Mucosa of descending colon (tissue), 3 donors: ENCODE measurements at regions not wholly inside any gene's neighbourhood (a gene's known extent, or its start where the extent isn't known, plus 50 kb on each side); places are given as distances from the start of the nearest gene placed in this dataset.

Experiments
- ATAC-seq: fragments of 200-7000 bp; cut with Tn5 transposase; one replicate; pipeline ENCODE4 v1.9.1; 2020; ENCODE audit warnings: mild to moderate bottlenecking, moderate library complexity
- DNase-seq, 3 donors: peaks; one replicate each; pipeline ENCODE4 v3.0.0-alpha.2; 2020
- H3K36me3 ChIP-seq: fragments of 200-600 bp; one replicate; pipeline ENCODE4 v1.8.0; 2021; ENCODE audit warnings: low read depth, mild to moderate bottlenecking
- H3K4me1 ChIP-seq: fragments of 200-600 bp; one replicate; pipeline ENCODE4 v1.8.0; 2021; ENCODE audit warnings: low read depth, mild to moderate bottlenecking
- H3K4me3 ChIP-seq: fragments of 200-600 bp; one replicate; pipeline ENCODE4 v1.8.0; 2021; ENCODE audit warnings: mild to moderate bottlenecking
- H3K9me3 ChIP-seq: fragments of 200-600 bp; one replicate; pipeline ENCODE4 v1.8.0; 2021; ENCODE audit warnings: mild to moderate bottlenecking
- intact Hi-C, 2 donors: fragments of 100-400 bp; cut with DNase I in 1 of 2; cut with micrococcal nuclease in 1 of 2; formaldehyde crosslinking; loops; one replicate each; pipeline versions ENCODE4 v1.11.0 to v1.11.1; 2022; cut with DNase I, micrococcal nuclease
- TF ChIP-seq, protein P1 (sequence below): fragments of 200-600 bp; IDR thresholded peaks from one replicate; pipeline ENCODE4 v1.8.0; 2022; ENCODE audit warnings: antibody characterized with exemption, mild to moderate bottlenecking
- donor health status: DM: no; HTN: no; CAD: no; lungs with moderate emphysema.
- donor health status: DM: no; HTN: no; CAD: no.
- donor health status: DM: no; HTN: yes; CAD: no.

DNA sequence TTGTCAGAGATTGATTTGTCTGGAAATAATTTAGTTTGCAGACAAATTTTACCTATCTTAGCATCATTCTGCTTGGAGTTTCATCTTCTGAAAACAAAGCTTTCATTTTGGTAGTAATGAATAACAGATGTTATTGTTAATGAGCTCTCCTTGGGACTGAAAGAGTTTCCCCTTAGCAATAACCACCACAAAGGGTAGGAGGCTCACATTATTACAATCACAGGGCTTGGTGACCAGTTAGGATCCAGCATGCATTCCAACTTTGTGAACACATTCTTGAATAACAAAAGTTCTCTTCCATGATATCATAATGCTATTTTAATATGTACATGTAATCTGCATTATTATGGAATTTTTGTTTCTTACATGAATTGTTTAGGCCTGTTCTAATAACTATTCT, 148.8 kb upstream of the VWC2 start:
- Histone ChIP-seq H3K4me1 (no peaks in the 10 kb centered on the region), H3K36me3 (no peaks in the 10 kb centered on the region), H3K4me3 (no peak overlapping the region), H3K9me3 (no peaks in the 10 kb centered on the region)
- DNase-seq (no peak), ATAC-seq (no peak)
- intact Hi-C loops: no loop called here
- TF ChIP-seq, protein P1, sequence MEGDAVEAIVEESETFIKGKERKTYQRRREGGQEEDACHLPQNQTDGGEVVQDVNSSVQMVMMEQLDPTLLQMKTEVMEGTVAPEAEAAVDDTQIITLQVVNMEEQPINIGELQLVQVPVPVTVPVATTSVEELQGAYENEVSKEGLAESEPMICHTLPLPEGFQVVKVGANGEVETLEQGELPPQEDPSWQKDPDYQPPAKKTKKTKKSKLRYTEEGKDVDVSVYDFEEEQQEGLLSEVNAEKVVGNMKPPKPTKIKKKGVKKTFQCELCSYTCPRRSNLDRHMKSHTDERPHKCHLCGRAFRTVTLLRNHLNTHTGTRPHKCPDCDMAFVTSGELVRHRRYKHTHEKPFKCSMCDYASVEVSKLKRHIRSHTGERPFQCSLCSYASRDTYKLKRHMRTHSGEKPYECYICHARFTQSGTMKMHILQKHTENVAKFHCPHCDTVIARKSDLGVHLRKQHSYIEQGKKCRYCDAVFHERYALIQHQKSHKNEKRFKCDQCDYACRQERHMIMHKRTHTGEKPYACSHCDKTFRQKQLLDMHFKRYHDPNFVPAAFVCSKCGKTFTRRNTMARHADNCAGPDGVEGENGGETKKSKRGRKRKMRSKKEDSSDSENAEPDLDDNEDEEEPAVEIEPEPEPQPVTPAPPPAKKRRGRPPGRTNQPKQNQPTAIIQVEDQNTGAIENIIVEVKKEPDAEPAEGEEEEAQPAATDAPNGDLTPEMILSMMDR: no peak

DNA sequence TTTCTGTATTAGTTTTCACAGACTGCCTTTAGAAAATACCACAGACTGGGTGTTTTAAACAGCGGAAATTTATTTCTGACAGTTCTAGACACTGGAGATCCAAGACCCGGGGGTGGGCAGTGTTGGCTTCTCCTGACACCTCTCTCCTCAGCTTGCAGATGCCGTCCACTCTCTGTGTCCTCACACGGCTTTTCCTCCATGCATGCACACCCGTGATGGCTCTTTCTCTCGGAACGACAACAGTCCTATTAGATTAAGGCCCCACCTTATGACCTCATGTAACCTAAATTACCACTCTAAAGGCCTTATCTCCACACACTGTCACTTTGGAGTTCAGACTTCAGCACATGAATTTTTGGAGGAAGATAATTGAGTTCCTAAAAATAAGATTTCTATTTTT, 142.9 kb upstream of the VWC2 start:
- Histone ChIP-seq H3K9me3 (no peaks in the 10 kb centered on the region), H3K4me1 (no peaks in the 10 kb centered on the region), H3K4me3 (no peak overlapping the region), H3K36me3 (no peaks in the 10 kb centered on the region)
- intact Hi-C loops: no loop called here
- DNase-seq (no peak), ATAC-seq (peak; percentile 20)
- TF ChIP-seq, protein P1: no peak

DNA sequence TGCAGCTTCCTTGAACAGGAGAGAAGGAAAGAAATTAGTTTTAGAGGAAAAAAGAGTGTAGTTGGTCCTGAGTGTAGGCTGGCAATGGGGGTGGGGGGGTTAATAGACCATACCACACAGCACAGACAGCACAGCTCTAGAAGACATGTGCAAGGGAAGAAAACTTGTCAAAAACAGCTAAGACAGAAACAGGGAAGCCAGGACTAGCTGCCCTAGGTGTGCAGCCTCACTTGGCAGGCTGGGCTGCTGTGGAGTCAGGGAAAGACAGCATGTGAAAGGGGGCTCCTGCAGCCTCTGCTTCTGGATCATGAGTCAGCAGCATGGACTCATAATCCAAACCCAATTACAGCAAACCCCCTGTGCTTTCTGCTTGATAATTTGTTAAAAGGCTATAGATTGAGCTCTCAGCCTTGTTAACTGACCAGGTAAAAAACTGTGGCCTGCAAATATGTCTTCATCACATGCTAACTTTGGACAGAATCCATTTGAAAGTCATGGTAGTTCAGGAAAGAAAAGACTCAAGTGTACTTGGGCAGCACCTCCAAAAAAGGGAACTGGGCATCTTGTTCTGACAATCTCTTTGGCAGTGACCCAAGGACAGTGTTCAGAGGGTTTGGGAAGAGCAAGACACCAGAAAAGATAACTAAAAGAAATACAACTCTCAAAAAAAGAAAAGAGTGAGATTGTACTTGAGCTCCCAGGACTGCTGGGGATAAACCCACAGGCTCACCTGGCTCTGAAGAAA, 142.2 kb upstream of the VWC2 start:
- no peaks in the 10 kb centered on the region for H3K36me3 ChIP-seq
- TF ChIP-seq, protein P1: no peak

DNA sequence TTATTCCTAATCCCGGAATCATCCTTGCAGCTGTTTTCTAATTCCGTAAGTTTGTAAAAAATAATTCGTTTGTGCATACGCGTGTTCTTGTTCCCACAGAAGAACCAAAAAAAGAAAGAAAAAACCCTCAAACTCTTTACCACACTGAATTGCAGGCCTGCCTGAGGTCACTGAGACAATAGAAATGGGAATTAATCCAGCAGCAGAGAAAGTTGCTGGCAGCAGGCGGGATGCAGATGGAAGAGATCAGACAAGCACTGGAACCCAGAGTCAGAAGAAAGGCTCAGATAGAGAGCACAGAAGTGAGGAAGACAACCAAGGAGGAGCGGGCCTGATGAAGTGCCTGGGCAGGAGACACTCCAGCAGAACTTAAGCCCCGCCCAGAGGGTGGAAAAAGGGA, 141.5 kb upstream of the VWC2 start:
- H3K4me3 ChIP-seq: no peak overlapping the region
- intact Hi-C loops: no loop called here
- H3K36me3 ChIP-seq: no peaks in the 10 kb centered on the region
- no peak for ATAC-seq
- no peaks in the 10 kb centered on the region for H3K4me1 ChIP-seq
- DNase-seq: no peak
- H3K9me3 ChIP-seq: no peaks in the 10 kb centered on the region
- TF ChIP-seq, protein P1: no peak

More for the DNA sequence above, 142.2 kb upstream of the VWC2 start:
- Histone ChIP-seq H3K4me1 (no peaks in the 10 kb centered on the region), H3K9me3 (no peaks in the 10 kb centered on the region), H3K4me3 (no peak overlapping the region)
- ATAC-seq: no peak
- no peak for DNase-seq
- intact Hi-C loops: no loop called here

DNA sequence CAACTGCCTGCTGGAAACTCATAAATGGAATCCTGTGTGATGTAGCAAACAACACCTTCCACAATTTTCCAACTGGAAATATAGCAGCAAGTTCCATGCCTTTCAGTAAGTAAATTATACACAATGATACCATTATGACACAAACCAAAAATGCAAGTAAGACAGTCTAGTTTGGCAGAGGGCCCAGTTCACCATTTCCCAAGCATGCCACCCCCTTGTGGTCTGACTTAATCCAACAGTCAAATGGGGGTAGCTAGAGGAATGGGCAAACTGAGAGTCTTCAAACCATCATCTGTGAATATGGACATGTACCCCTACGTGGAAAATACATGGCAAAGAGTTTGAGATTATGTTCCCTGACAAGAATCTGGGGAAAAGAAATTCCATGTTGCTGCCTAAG, 137.6 kb upstream of the VWC2 start:
- H3K9me3 ChIP-seq: no peaks in the 10 kb centered on the region
- H3K36me3 ChIP-seq: no peaks in the 10 kb centered on the region
- no peak for ATAC-seq
- peak in 1 of 3 donors; percentile 8 for DNase-seq
- no peaks in the 10 kb centered on the region for H3K4me1 ChIP-seq
- TF ChIP-seq, protein P1: no peak
- intact Hi-C loops: no loop called here
- no peak overlapping the region for H3K4me3 ChIP-seq

DNA sequence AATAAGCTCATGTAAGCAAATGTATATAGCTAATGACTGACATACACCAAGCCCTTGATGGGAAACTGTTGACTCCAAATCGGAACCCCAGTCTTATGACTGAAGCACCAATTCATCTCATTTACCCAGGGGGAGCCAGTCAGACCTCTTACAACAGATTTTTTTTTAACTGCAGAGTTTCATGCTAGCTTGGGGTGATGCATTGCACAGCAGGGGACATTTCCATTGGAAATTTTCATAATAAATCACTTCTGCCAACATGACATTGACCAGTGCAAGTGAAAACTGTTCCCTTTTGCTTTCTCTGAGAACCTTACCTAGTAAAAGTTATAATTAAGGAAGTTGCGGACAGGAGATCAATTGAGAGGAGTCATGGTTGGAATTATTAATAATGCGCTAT, 137.0 kb upstream of the VWC2 start:
- no peaks in the 10 kb centered on the region for H3K4me1 ChIP-seq
- intact Hi-C loops: no loop called here
- DNase-seq (no peak), ATAC-seq (no peak)
- H3K4me3 ChIP-seq: no peak overlapping the region
- TF ChIP-seq, protein P1: no peak
- H3K9me3 ChIP-seq: no peaks in the 10 kb centered on the region
- no peaks in the 10 kb centered on the region for H3K36me3 ChIP-seq
